ENCODE measurements at regions not wholly inside any gene's neighbourhood (a gene's known extent, or its start where the extent isn't known, plus 50 kb on each side); places are given as distances from the start of the nearest gene placed in this dataset.
"Not testable (repeated sequence)": the region's sequence is repeated elsewhere in the genome, so short reads cannot be mapped to it uniquely, and the experiment has no call there.

DNA sequence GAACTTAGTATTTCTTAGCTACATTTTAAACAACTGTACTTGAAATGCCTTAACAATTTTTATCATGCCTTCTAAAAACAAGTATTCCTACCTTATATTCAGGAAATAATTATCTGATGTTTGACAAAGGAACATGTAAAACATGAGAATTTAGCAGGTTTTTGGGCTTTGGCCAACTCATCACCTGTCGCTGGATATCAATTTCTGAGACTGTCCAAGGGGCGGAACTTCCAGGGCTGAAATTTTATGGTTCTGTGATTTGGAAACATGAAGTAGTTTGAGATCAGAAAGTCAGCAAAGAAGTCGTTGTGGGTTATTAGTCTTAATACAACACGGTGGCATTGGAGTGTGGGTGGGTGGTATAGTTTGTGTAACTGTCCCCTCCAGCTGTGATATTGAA lies 282.2 kb upstream of the LRRN1 start:
- DNase-seq, result no peak
- in situ Hi-C loops (cut with HindIII; ENCODE audit: low pct_ligation_motif_present, low pct_unique_long_range_greater_than_20kb, low sequenced_read_pairs), result no loop called here

DNA sequence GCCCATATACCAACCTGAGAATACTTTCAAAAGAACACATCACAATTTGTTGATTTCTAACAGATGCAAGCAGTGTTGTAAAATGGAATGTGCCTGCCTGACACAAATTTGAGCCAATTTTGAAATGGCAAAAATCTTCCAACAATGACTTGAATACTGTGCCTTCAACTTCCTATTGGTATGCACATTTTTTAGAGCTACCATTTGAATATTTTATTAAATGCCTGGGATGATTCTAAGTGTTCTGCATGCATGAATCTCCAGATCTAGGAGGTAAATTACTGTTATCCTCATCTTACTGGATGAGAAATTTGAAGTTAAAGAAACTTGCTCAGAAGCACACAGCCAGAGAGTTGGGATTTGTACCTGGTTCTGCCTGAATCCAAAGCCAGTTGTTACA lies 282.8 kb upstream of the LRRN1 start:
- in situ Hi-C loops (cut with HindIII; ENCODE audit: low pct_ligation_motif_present, low pct_unique_long_range_greater_than_20kb, low sequenced_read_pairs), result no loop called here
- no peak for DNase-seq

GRCh38 chr3:3509665-3510064 lies 289.6 kb upstream of the LRRN1 start:
- no peak for DNase-seq
- in situ Hi-C loops (cut with HindIII; ENCODE audit: low pct_ligation_motif_present, low pct_unique_long_range_greater_than_20kb, low sequenced_read_pairs), result no loop called here

DNA sequence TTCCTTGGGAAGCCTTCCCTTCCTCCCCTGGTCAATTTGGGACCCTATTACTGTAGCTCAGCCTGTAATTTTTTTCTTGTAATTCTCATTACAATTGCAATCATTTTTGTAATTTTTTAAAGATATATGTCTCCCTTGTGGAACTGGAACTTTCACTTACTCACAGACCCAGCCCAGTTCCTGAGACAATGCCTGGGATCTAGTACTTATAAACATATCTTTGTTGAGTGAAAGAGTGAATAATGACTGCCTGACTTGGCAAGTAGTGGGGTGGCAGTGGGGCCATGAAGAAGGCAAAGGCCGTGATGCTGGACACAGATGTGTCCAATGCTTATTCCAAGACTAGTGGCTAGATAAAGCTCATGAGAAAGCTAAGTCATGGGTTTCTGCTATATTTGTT lies 294.5 kb upstream of the LRRN1 start:
- DNase-seq, result no peak
- in situ Hi-C loops (cut with HindIII; ENCODE audit: low pct_ligation_motif_present, low pct_unique_long_range_greater_than_20kb, low sequenced_read_pairs), result no loop called here

GRCh38 chr3:3503411-3503810 lies 295.8 kb upstream of the LRRN1 start:
- in situ Hi-C loops (cut with HindIII; ENCODE audit: low pct_ligation_motif_present, low pct_unique_long_range_greater_than_20kb, low sequenced_read_pairs), result no loop called here
- no peak for DNase-seq

- in situ Hi-C loops (cut with HindIII; ENCODE audit: low pct_ligation_motif_present, low pct_unique_long_range_greater_than_20kb, low sequenced_read_pairs), result no loop called here
Measured at GRCh38 chr3:3499987-3500386, 299.2 kb upstream of the LRRN1 start.

GRCh38 chr3:3499012-3499562 lies 300.1 kb upstream of the LRRN1 start:
- DNase-seq, result no peak
- in situ Hi-C loops (cut with HindIII; ENCODE audit: low pct_ligation_motif_present, low pct_unique_long_range_greater_than_20kb, low sequenced_read_pairs), result no loop called here

More at GRCh38 chr3:3499987-3500386, 299.2 kb upstream of the LRRN1 start:
- no peak for DNase-seq

DNA sequence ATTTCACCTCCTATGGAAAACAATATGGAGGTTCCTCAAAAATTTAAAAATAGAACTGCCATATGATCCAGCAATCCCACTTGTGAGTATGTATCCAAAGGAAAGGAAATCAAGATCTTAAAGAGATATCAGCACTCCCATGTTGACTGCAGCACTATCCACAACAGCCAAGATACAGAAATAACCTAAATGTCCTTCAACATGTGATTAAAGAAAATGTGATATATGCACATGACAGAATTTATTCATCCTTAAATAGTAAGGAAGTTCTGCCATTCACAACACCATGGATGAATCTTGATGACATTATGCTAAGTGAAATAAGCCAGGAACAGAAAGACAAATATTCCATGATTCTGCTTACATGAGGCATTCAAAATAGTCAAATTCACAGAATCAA lies 303.6 kb upstream of the LRRN1 start:
- DNase-seq, result no peak
- in situ Hi-C loops (cut with HindIII; ENCODE audit: low pct_ligation_motif_present, low pct_unique_long_range_greater_than_20kb, low sequenced_read_pairs), result no loop called here

DNA sequence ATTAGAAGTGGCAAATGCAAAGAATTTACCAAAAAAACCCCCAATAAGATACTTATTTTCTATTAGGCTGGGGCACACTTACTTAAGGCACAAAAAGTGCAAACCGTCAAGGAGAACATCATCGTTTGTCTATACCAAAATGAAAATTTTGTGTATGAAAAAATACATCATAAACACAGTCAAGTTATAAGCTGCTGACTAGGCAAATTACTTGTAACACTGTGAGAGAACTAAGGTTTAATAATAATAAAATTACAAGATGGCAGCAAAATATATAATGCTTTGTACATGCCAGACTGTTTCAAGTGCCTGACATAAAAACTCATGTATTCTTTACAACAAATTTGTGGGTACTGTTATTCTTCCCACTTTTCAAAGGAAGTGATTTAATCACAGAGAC lies 297.2 kb upstream of the CRBN start:
- DNase-seq, result no peak

GRCh38 chr3:3468596-3468995 lies 289.1 kb upstream of the CRBN start:
- no peak for DNase-seq

More for the DNA sequence above, 297.2 kb upstream of the CRBN start:
- in situ Hi-C loops (cut with HindIII; ENCODE audit: low pct_ligation_motif_present, low pct_unique_long_range_greater_than_20kb, low sequenced_read_pairs), result no loop called here

DNA sequence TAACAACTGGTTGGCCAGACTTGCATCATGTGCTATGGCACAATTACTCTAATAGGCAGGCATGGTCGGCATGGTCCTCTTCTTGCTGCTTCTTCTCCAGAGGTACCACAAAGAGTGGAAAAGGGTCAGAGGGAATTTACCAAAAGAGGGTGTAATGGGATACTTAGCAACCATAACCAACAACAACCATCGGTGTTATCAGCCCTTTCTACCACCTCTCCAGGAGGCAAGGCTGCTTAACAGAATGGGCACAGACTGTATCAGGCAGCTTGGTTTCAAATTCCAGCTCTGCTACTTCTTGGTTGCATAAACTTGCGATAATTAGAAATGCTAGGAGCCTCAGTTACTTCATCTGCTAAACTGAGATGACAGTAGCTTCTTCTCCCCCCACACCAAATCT lies 284.6 kb upstream of the CRBN start:
- in situ Hi-C loops (cut with HindIII; ENCODE audit: low pct_ligation_motif_present, low pct_unique_long_range_greater_than_20kb, low sequenced_read_pairs), result no loop called here
- no peak for DNase-seq

More at GRCh38 chr3:3468596-3468995, 289.1 kb upstream of the CRBN start:
- in situ Hi-C loops (cut with HindIII; ENCODE audit: low pct_ligation_motif_present, low pct_unique_long_range_greater_than_20kb, low sequenced_read_pairs), result no loop called here

DNA sequence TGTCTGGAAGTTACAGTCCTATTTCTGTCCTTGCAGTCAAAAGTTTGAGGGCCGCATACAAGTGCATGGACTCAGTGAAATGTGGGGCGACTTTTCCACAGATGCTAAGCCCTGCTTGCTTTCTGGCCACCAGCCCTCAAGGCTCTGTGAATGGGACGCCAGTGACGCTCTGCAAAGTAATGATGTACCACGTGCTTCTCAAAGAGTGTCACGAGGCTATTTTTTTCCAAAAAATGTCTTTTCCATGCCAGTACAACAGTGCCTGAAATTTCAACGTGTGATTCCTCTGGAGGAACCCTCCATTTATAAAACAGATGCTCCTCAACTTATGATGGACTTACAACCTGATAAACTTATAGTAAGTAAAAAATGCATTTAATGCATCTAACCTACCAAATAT lies 281.8 kb upstream of the CRBN start:
- no peak for DNase-seq
- in situ Hi-C loops (cut with HindIII; ENCODE audit: low pct_ligation_motif_present, low pct_unique_long_range_greater_than_20kb, low sequenced_read_pairs), result no loop called here

GRCh38 chr3:3448468-3448867 lies 269.0 kb upstream of the CRBN start:
- in situ Hi-C loops (cut with HindIII; ENCODE audit: low pct_ligation_motif_present, low pct_unique_long_range_greater_than_20kb, low sequenced_read_pairs), result no loop called here

DNA sequence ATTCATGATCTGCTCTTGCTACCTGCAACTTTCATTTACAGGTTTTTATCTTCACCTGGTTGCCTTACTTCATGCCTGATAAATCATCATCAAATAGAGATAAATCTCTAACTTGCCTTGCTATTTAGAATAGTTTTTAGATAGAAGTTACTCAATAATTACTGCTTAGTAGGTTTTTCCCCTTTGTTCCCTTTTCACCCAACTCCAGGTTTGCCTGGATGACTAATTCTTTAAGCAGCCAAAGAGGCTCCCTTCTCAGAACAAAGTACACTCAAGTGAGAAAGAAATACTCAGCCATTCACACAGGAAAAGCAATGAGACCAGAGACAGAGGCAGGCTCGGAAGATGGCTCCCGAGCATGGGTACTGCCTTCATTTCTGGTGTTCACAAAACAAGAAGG lies 268.1 kb upstream of the CRBN start:
- in situ Hi-C loops (cut with HindIII; ENCODE audit: low pct_ligation_motif_present, low pct_unique_long_range_greater_than_20kb, low sequenced_read_pairs), result no loop called here

More at GRCh38 chr3:3448468-3448867, 269.0 kb upstream of the CRBN start:
- DNase-seq, result no peak

DNA sequence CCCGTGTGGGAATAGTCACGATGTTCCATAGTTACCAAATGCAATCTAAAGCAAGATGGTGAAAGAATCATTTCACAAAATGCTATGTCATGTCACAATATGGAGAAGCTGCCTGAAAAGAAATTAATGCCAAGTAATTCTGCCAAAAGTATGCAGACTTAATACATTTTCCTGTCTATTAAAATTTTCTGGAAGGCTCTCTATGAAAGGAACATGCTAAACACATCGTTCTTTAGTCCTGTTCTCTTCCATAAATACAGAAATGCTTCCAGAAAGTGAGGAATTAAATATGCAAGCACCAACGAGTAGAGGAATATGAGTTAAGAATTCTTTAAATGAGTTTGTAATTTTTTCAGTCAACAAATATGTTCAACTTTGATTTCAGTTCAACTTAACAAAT lies 266.8 kb upstream of the CRBN start:
- DNase-seq, result no peak
- in situ Hi-C loops (cut with HindIII; ENCODE audit: low pct_ligation_motif_present, low pct_unique_long_range_greater_than_20kb, low sequenced_read_pairs), result no loop called here

More for the DNA sequence above, 268.1 kb upstream of the CRBN start:
- no peak for DNase-seq

DNA sequence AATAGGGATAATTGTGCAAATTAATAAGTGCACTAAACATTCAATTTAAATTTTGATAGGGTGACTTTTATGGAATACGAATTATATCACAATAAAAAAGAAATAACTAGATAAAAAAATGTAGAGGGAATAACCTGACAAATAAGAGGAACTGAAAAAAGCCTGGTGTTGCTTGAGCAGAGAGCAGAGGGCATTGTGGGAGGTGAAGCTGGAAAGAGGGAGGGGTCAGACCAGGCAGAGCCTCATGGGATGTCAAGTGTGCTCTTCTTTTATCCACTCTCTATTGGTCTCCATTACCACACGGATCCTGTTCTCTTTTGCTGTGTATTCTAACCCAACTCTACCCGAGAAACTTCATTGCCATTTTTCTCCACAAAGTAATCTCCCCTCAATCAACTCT lies 264.0 kb upstream of the CRBN start:
- DNase-seq, result no peak
- in situ Hi-C loops (cut with HindIII; ENCODE audit: low pct_ligation_motif_present, low pct_unique_long_range_greater_than_20kb, low sequenced_read_pairs), result no loop called here

- no peak for DNase-seq
- in situ Hi-C loops (cut with HindIII; ENCODE audit: low pct_ligation_motif_present, low pct_unique_long_range_greater_than_20kb, low sequenced_read_pairs), result no loop called here
Measured at GRCh38 chr3:3433711-3434110, 254.2 kb upstream of the CRBN start.

DNA sequence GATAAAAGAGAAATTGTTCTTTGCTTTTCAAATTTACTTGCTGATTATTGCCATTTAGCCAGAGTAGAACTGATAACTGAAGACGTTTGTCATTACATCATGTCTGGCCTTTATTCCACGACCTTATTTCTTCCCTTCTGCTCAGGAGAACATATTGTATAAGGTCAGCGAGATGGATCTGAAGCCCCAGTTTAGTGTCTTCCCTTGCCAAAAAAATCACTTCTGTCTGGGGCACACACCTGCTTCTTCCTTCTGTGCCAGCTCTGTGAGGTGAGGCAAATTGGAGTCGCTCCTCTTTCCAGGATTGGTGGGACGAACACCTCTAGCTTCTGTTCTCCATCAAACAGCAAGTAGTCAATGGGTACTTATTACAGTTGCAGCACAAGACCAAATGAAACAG lies 250.3 kb upstream of the CRBN start:
- DNase-seq, result no peak
- in situ Hi-C loops (cut with HindIII; ENCODE audit: low pct_ligation_motif_present, low pct_unique_long_range_greater_than_20kb, low sequenced_read_pairs), result no loop called here

- DNase-seq; in situ Hi-C loops (cut with HindIII; ENCODE audit: low pct_ligation_motif_present, low pct_unique_long_range_greater_than_20kb, low sequenced_read_pairs): not testable (repeated sequence)
Measured at GRCh38 chr3:3407707-3408106, 228.2 kb upstream of the CRBN start.

DNA sequence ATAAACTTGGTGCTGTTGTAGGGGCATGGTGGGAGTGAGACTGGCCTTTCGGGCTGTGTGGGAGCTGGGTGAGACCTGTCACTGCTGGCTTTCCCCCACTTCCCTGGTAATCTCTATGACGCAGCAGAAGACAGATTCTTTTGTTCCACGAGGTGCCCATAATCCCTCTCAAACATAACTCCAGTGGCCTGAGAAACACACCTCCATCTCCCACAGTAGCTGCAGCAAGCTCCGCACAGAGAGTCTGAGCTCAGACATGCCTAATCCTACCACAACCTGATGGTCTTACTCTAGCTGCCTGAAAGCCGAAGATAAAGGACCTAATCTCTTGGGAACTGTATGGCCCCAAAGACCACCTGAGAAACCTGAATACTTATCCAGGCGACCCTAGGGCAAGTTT lies 225.6 kb upstream of the CRBN start:
- no peak for DNase-seq
- in situ Hi-C loops (cut with HindIII; ENCODE audit: low pct_ligation_motif_present, low pct_unique_long_range_greater_than_20kb, low sequenced_read_pairs), result no loop called here

DNA sequence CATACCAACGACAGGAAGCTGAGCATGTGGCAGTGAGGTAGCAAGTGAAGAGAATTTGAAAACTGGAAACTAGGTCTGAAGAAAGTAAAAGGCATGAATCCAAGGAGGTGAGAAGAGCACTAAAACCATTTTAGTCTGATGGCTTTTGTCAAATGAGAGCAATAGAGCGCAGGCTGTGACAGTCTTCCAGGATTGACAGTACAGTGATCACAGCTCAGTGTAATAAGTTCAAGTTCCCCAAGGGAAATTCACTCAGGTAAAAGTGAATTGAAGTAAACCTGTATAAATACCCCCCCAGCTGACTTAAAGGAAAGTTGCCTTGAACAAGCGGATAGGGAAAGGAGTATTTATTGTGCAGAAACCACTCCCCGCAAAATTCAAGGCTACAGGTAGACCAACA lies 224.2 kb upstream of the CRBN start:
- no peak for DNase-seq
- in situ Hi-C loops (cut with HindIII; ENCODE audit: low pct_ligation_motif_present, low pct_unique_long_range_greater_than_20kb, low sequenced_read_pairs), result no loop called here

Measured in ACHN (cell line).